ENCODE measurements at regions not wholly inside any gene's neighbourhood (a gene's known extent, or its start where the extent isn't known, plus 50 kb on each side); places are given as distances from the start of the nearest gene placed in this dataset.

DNA sequence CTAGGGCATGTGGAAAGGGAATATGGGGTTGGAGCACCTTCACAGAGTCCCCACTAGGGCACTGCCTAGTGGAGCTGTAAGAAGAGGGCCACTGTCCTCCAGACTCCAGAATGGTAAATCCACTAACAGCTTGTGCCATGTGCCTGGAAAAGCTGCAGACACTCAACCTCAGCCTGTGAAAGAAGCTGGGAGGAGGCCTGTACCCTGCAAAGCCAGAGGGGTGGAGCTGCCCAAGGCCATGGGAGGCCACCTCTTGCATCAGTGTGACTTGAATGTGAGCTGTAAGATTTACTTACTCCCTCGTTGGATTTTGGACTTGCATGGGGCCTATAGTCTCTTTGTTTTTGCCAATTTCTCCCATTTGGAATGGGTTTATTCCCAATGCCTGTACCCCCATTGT, 705.2 kb upstream of the ROBO1 start:
- no peak for DNase-seq
- 40 to 50% methylated on average over 1 of the region's 1 CpG for WGBS, 2 donors
- Histone ChIP-seq H3K36me3 (replicated peaks in 1 of 2; ENCODE audit: insufficient read depth in 1 of 2, low read depth in 2 of 2) (no peaks in the 10 kb centered on the region), H3K27me3 (no peaks in the 10 kb centered on the region), H3K27ac (no peak overlapping the region), H3K4me1 (no peaks in the 10 kb centered on the region), H3K4me3 (no peak overlapping the region), H3K9me3 (no peaks in the 10 kb centered on the region)
- no peak for TF ChIP-seq POLR2A (IDR thresholded peaks at IDR 0.05)
- TF ChIP-seq, protein P1, sequence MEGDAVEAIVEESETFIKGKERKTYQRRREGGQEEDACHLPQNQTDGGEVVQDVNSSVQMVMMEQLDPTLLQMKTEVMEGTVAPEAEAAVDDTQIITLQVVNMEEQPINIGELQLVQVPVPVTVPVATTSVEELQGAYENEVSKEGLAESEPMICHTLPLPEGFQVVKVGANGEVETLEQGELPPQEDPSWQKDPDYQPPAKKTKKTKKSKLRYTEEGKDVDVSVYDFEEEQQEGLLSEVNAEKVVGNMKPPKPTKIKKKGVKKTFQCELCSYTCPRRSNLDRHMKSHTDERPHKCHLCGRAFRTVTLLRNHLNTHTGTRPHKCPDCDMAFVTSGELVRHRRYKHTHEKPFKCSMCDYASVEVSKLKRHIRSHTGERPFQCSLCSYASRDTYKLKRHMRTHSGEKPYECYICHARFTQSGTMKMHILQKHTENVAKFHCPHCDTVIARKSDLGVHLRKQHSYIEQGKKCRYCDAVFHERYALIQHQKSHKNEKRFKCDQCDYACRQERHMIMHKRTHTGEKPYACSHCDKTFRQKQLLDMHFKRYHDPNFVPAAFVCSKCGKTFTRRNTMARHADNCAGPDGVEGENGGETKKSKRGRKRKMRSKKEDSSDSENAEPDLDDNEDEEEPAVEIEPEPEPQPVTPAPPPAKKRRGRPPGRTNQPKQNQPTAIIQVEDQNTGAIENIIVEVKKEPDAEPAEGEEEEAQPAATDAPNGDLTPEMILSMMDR (IDR thresholded peaks at IDR 0.05), result no peak
- intact Hi-C loops (cut with DNase I), result no loop called here
- no peak for ATAC-seq

DNA sequence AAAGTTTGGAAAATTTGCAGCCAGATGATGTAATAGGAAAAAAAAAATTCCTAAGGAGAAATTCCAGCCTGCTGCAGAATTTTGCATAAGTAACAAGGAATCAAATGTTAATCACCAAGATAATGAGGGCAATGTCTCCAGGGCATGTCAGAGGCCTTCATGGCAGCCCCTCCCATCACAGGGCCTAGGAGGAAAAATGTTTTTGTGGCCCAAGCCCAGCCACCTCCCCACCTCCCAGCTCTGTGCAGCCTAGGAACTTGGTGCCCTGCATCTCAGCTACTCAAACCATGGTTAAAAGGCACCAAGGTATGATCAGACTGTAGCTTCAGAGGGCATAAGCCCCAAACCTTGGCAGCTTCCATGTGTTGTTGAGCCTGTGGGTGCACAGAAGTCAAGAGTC, 704.7 kb upstream of the ROBO1 start:
- ATAC-seq, result no peak
- intact Hi-C loops (cut with DNase I), result no loop called here
- Histone ChIP-seq H3K4me3 (no peak overlapping the region), H3K27ac (no peak overlapping the region), H3K36me3 (replicated peaks in 1 of 2; ENCODE audit: insufficient read depth in 1 of 2, low read depth in 2 of 2) (no peaks in the 10 kb centered on the region), H3K9me3 (no peaks in the 10 kb centered on the region), H3K4me1 (no peaks in the 10 kb centered on the region), H3K27me3 (no peaks in the 10 kb centered on the region)
- DNase-seq, result no peak
- TF ChIP-seq, protein P1 (IDR thresholded peaks at IDR 0.05), result no peak
- TF ChIP-seq POLR2A (IDR thresholded peaks at IDR 0.05), result no peak

DNA sequence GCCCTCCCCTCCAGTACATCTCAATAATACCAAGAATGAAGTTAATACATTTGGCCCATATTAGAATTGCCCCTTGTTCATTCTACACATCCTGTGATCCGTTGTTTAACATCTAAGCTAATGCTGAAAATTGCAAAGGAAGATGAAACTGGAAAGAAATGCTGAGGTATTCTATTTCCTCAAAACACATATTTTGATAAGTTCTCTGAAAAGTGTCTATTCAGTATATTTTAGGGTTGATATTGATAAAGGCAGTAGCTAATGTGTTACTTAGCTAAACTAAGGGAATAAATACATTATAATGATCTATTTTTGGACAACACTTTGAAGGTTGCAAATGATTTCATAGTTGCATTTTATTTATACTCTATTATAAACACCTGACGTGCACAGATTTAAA, 702.6 kb upstream of the ROBO1 start:
- Histone ChIP-seq H3K36me3 (replicated peaks in 1 of 2; ENCODE audit: insufficient read depth in 1 of 2, low read depth in 2 of 2) (no peaks in the 10 kb centered on the region), H3K4me3 (no peak overlapping the region), H3K27me3 (no peaks in the 10 kb centered on the region), H3K4me1 (no peaks in the 10 kb centered on the region), H3K9me3 (no peaks in the 10 kb centered on the region), H3K27ac (no peak overlapping the region)
- DNase-seq (no peak), ATAC-seq (no peak)
- TF ChIP-seq, protein P1 (IDR thresholded peaks at IDR 0.05), result no peak
- TF ChIP-seq POLR2A (IDR thresholded peaks at IDR 0.05), result no peak
- WGBS, 2 donors, result 46 to 49% methylated on average over 2 of the region's 2 CpGs
- intact Hi-C loops (cut with DNase I), result no loop called here

DNA sequence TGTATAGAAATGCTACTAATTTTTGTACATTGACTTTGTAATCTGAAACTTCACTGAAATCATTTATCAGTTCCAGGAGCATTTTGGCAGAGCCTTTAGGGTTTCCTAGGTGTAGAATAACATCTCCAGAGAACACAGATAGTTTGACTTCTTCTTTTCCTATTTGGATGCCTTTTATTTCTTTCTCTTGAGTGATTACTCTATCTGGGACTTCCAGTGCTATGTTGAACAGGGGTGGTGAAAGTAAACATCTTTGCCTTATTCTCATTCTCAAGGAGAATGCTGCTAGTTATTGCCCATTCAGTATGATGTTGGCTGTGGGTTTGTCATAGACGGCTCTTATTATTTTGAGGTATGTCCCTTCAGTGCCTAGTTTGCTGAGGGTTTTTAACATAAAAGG, 697.9 kb upstream of the ROBO1 start:
- WGBS, 2 donors, result 68 to 78% methylated on average over 1 of the region's 1 CpG
- Histone ChIP-seq H3K9me3 (no peaks in the 10 kb centered on the region), H3K27ac (no peak overlapping the region), H3K36me3 (replicated peaks in 1 of 2; ENCODE audit: insufficient read depth in 1 of 2, low read depth in 2 of 2) (no peaks in the 10 kb centered on the region), H3K27me3 (no peaks in the 10 kb centered on the region), H3K4me1 (no peaks in the 10 kb centered on the region), H3K4me3 (no peak overlapping the region)
- TF ChIP-seq POLR2A (IDR thresholded peaks at IDR 0.05), result no peak
- TF ChIP-seq, protein P1 (IDR thresholded peaks at IDR 0.05), result no peak
- ATAC-seq (no peak), DNase-seq (no peak)
- intact Hi-C loops (cut with DNase I), result no loop called here

DNA sequence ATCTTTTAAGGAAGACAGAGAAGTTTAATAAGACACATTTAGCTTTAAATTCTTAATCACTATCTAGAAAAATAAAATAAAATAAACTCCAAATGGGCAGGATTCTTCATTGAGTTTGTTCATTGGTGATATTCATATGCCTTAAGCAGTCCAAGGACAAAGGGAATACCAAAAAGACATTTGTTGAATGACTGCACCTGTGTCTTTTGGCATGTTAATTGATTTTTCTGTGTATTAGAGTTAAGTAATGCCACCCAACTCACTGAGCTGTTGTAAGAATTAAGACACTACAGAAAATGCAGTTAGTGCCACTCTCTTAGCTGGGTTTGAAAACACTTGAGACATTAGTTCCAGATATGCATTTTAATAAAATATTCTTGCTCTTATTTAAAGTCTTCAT, 683.6 kb upstream of the ROBO1 start:
- TF ChIP-seq, protein P1 (IDR thresholded peaks at IDR 0.05), result no peak
- TF ChIP-seq POLR2A (IDR thresholded peaks at IDR 0.05), result no peak
- DNase-seq (no peak), ATAC-seq (no peak)
- no peak overlapping the region for H3K27ac ChIP-seq
- H3K4me1 ChIP-seq, result no peaks in the 10 kb centered on the region
- H3K4me3 ChIP-seq, result no peak overlapping the region
- intact Hi-C loops (cut with DNase I), result no loop called here
- no peaks in the 10 kb centered on the region for H3K27me3 ChIP-seq
- H3K36me3 ChIP-seq (replicated peaks in 1 of 2; ENCODE audit: insufficient read depth in 1 of 2, low read depth in 2 of 2), result no peaks in the 10 kb centered on the region
- H3K9me3 ChIP-seq, result no peaks in the 10 kb centered on the region
